Left ventricle myocardium superior (tissue), 1 donor: ENCODE measurements at regions not wholly inside any gene's neighbourhood (a gene's known extent, or its start where the extent isn't known, plus 50 kb on each side); places are given as distances from the start of the nearest gene placed in this dataset.
"Not testable (repeated sequence)": the region's sequence is repeated elsewhere in the genome, so short reads cannot be mapped to it uniquely, and the experiment has no call there.

Experiments used
- ATAC-seq: fragments of 200-7000 bp; cut with Tn5 transposase; one replicate; pipeline ENCODE4 v1.9.1; 2020; ENCODE audit warnings: mild to moderate bottlenecking, moderate library complexity
- DNase-seq: peaks from one replicate; pipeline ENCODE4 v3.0.0-alpha.2; 2020
- intact Hi-C: fragments of 100-400 bp; cut with micrococcal nuclease; formaldehyde crosslinking; loops from one replicate; pipeline ENCODE4 v1.11.0; 2022
- donor health status: DM: no; HTN: yes; CAD: no; lungs with severe emphysema.

GRCh38 chr6:164062872-164063271, 648.4 kb downstream of the QKI start:
- intact Hi-C loops: no loop called here
- ATAC-seq (no peak), DNase-seq (no peak)

DNA sequence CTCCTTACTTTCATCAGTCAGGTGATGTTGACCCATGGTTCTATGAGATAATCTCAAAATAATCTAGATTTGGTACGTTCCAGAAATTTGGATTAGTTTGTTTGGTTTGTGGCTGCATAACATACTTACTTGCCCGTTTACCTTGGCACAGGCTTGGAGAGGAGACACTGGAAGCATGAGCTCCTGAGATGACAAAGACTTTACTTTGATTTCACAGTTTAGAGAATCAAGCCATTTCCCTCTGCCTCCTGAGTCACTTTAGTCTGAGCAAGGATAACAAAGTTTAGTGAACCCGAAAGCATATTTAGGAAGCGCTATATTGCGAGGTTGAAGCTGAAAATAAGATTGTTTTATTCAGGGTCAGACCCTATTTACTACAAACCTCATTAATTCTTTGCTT, 643.4 kb downstream of the QKI start:
- no peak for DNase-seq
- ATAC-seq: no peak
- intact Hi-C loops: no loop called here

DNA sequence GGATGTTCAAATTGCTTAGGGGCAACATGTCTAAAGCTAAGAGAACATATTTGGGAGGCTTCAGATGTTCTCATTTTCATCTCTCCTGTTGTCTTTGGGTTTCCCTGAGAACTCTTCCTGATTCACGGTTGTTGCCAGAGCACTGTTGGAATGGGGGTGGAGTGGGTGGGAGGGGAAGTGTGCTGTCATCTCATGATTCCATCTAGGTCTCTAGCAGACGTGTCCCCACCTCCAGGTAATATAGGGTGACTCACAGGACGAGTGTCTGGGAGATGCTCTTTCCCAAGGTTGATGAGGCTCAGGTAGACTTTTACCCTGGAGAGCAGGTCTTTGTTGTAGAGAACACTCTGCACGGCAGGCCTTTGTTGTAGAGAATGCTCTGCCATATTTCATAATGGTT, 636.9 kb downstream of the QKI start:
- intact Hi-C loops: no loop called here

GRCh38 chr6:164049517-164049988, 635.0 kb downstream of the QKI start:
- intact Hi-C loops: no loop called here
- DNase-seq: no peak
- ATAC-seq: no peak

More for the DNA sequence above, 636.9 kb downstream of the QKI start:
- ATAC-seq: no peak
- no peak for DNase-seq

DNA sequence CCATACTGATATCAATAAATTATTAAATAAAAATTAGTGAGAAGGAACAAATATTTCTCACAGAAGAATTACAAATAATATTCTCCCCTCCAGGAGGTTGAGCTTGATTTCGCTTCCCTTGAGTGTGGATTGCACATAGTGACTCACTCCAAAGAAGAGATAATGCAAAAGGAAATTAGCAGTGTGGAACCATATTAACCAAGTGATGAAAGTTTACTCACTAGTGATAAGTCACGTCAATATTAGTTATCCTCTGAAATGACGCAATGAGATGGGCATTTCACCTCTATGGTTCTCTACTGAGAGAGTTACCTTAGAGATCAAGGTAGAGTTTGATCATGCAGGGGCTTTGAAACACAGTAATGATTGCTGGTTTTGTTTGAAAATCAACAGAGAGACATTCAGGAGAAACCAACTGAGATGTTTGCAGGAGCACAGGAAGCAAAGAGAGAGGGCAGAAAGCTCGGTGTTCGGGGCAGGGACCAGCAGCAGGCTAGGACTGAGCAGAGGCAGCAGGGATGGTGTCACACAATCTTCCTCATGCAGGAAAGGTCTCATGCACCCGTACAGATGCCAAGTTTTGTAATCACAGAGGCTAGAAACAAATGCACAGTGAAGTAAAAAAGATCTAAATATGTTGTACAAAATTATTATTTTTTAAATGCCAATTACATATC, 634.5 kb downstream of the QKI start:
- ATAC-seq (no peak), DNase-seq (no peak)
- intact Hi-C loops: no loop called here

DNA sequence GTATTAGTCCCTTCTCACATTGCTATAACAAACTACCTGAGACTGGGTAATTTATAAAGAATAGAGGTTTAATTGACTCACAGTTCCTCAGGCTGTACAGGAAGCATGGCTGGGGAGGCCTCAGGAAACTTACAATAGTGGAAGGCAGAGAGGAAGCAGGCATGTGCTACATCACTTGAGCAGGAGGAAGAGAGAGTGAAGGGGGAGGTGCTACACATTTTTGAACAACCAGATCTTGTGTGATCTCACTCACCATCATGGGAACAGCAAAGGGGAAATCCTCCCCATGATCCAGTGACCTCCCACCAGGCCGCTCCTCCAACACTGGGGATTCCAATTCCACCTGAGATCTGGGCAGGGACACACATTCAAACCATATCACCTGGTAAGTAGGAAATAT, 630.6 kb downstream of the QKI start:
- DNase-seq: no peak
- no peak for ATAC-seq
- intact Hi-C loops: no loop called here

GRCh38 chr6:164043656-164044055, 629.1 kb downstream of the QKI start:
- ATAC-seq, DNase-seq, intact Hi-C loops: not testable (repeated sequence)

DNA sequence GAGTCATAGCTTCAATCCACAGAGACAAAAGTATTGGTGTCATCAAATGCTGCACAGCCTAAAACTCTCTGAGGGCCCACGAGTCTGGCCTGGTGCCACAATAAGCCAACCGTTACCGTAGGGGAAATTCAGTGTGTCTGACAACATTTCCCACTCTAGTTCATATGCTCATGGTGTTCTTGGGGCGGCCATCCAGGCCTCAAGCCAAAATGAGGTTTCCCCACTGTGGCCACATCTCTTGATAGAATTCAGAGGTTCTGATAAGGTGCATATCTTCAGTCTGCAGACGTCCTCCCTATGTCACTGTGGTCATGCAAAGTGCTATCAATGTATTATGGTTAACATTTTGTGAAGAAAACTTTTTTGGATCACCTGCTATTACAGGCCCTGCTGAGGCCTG, 627.7 kb downstream of the QKI start:
- intact Hi-C loops: no loop called here
- no peak for DNase-seq
- no peak for ATAC-seq

DNA sequence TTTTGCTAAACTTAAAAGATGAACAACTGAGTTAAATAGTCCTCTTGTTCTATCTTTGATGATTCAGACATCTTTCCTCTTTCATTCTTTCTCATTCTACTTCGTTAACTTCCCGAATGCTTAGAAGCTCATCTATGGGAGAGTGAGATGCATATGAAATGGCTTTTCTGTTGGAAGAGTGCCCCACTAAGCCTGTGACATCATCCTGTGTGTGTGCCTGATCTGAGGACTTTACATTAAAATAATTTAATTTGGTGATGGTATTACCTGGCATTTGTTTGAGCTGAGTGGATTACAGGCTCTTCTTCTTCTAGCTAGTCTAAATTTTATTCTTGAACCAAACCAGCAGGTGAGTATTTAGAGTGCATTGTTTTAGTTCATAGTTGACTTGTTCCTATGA, 626.5 kb downstream of the QKI start:
- intact Hi-C loops: no loop called here
- ATAC-seq (no peak), DNase-seq (no peak)

DNA sequence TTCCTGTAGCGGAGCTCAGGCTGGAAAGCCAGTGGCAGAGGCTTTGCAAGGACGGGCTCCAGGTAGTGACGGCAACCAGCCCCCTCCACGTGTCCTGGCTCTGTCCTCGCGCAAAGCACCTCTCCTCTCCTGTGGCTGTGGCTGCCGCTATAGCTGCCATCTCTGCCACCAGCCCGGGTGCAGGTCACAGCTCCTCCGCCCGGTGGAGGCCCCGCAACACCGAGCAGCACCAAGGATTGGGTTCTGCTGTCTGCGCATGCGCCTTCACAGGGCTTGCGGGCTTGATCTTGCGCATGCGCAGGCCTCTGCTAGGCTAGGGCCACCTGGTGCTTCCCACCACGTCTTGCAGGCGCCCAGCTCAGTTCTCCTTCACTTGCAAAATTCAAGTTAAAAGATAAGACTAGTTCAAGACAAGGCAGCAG, 625.4 kb downstream of the QKI start:
- DNase-seq (peak; percentile 76), ATAC-seq (peak; percentile 86)
- intact Hi-C loops: no loop called here

DNA sequence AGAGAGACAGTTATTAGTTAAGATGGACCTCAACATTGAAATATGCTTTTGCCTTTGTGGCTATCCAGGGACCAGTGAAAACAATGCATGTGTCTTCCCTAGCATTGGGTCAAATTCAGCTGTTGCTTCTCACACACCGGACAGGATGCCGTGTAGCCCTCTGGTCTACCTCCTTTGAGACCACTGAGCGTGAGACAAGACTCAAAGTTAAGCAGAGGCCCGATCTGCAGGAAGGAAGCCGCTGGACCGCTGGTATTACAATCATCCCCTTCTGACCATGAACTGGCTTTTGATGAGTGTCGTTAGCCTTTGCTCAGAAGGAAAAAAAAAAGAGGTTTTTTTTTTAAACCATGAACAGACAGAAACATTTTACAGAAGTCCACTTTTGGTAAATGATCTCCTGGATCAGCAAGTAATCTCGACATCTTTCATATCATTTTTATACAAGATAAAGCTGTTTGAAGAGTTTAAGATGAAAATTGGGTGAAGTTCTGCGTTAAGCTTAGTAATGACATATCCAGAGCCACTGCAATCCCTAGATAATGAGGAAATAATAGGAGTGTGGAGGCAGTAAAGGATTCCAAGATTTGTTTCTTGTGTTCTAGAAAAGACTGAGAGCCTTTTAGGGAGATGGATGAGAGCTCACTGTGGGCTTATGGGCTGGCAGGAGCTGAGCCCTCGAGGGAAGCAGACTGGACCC, 622.8 kb downstream of the QKI start:
- ATAC-seq: peak; percentile 34

GRCh38 chr6:164035900-164036485, 621.5 kb downstream of the QKI start:
- intact Hi-C loops: no loop called here
- peak; percentile 30 for ATAC-seq
- DNase-seq: no peak

More for the DNA sequence above, 622.8 kb downstream of the QKI start:
- intact Hi-C loops: no loop called here
- DNase-seq: no peak

- ATAC-seq (no peak), DNase-seq (no peak)
- intact Hi-C loops: no loop called here
Observed at GRCh38 chr6:164034602-164035140, 620.2 kb downstream of the QKI start.

- intact Hi-C loops: no loop called here
- no peak for ATAC-seq
- no peak for DNase-seq
Observed at GRCh38 chr6:164025180-164025579, 610.7 kb downstream of the QKI start.

DNA sequence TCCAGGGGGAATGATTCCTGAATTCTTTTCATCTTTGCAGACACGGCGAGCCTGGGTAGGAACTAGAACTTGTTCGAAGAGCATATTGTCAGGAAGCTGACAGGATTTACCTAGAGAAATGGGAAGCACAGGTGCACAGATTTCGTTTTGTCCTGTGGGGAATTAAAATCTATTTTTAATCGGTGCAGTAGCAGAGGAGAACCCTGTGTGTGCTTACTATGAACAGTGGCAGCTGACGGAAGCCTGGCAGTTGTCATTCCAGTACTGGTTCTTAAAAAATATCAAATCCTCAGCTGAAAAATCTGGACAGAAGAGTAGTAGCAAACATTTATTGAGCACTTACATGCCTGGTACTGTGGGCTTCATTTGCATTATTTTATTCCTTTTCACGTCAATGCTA, 609.0 kb downstream of the QKI start:
- no peak for DNase-seq
- intact Hi-C loops: no loop called here
- peak; percentile 50 for ATAC-seq

GRCh38 chr6:164022632-164023031, 608.1 kb downstream of the QKI start:
- ATAC-seq (peak; percentile 73), DNase-seq (no peak)
- intact Hi-C loops: no loop called here

DNA sequence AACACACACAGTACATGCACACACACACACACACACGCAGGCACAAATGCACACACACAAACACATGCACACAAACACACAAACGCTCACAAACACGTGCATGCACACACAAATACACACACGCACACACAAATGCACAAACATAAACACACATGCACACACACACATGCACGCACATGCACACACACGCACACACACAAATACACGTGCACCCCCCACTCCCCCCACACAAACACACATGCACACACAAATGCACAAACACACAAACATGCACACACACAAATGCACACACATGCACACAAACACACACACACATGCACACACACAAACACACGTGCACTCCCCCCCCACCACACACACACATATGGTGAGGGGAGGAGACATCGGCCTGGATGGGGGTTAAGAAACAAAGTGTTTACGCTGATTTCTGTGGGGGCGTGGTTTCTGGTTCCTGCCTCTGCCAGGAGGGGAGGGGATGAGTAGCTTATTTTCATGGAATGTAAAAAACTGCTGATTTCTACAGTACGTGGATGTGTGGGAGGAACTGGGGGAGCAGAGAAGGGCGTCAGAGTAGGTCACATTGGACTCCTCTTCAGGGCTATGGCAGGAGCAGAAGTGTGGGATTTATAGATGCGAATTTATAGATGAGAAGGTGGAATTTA, 607.2 kb downstream of the QKI start:
- intact Hi-C loops: no loop called here
- no peak for DNase-seq
- ATAC-seq: peak; percentile 21

DNA sequence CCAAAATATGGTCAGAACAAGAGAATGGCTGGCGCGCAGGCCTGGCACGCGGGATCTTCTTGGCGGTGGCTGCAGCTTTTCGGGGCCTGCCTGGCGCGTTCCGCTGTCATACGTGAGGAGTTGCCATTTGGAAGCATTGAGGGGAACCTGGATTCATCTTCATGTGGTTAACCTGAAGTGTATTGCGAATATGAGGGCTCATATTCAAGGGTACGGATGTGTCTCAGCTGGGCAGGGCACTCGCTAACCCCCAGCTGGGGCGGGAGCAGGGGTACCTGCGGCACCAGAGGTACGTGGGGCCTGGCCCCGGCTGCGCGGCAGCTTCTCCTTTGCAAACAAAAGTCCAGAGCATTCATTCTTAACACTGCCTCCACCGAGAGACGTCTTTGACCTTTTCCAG, 605.6 kb downstream of the QKI start:
- DNase-seq: no peak

GRCh38 chr6:164018133-164018532, 603.6 kb downstream of the QKI start:
- ATAC-seq (no peak), DNase-seq (no peak)
- intact Hi-C loops: no loop called here

More for the DNA sequence above, 605.6 kb downstream of the QKI start:
- intact Hi-C loops: no loop called here
- no peak for ATAC-seq

DNA sequence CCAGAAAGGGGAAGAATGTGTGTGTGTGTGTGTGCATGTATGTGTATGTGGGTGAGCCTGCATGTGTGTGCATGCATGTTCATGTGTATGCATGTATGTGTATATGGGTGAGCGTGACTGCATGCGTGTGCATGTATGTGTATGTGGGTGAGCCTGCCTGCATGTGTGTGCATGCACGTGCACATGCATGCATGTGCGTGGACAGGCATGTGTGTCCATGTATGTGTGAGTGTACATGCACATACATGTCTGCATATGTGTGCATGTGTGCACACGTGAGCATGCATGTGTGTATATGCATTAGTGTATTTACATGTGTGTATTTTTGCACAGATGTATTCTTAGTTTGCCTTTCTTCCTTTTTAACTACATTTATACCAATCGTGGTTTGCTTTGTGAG, 601.5 kb downstream of the QKI start:
- intact Hi-C loops: no loop called here
- no peak for ATAC-seq
- DNase-seq: no peak
